ENCODE measurements at regions not wholly inside any gene's neighbourhood (a gene's known extent, or its start where the extent isn't known, plus 50 kb on each side); places are given as distances from the start of the nearest gene placed in this dataset.
A peak's percentile ranks its signal among the peaks of the same experiment; 100 is the strongest.

DNA sequence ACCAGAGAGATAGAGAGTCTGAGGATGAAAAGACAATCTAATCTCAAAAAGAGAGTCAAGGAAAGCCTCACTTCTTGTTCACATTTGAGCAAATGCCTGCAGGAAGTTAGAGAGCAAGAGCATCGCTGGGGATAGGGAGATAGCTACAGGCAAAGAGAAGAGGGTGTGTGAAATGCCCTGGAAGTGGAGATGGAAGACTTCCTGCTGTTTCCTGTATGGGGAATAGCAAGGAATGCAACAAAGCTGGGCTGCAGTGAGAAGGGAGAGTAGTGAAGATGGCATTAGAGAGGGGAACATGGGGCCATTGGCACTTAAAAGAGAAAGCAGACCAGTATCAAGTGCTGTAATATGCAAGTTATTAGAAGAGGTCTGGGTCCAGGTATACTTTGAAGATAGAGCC, 488.6 kb downstream of the METTL4 start:
- intact Hi-C loops (cut with micrococcal nuclease; ENCODE audit: unreplicated experiment) = loop anchor here (1.0 to 10.0 kb wide), 6 partner anchors 80 to 1218 kb away; no protein-coding TSS in a partner anchor
- no peak overlapping the region for H3K4me3 Mint-ChIP-seq (ENCODE audit: unreplicated experiment)
- no peaks in the 10 kb centered on the region for H3K9me3 Mint-ChIP-seq (ENCODE audit: unreplicated experiment)
- H3K27me3 ChIP-seq (replicated peaks; ENCODE audit: control insufficient read depth, insufficient read depth, low read length) = no peaks in the 10 kb centered on the region
- no peaks in the 10 kb centered on the region for H3K36me3 Mint-ChIP-seq (ENCODE audit: insufficient read depth, unreplicated experiment)
- no TSS peak for BruUV-seq (replicated peaks)
- POLR2A ChIA-PET = no interaction called here
- H3K9me3 ChIP-seq = no peaks in the 10 kb centered on the region
- H3K4me1 Mint-ChIP-seq (ENCODE audit: low read depth, unreplicated experiment) = peaks cover 9% of the 10 kb centered on the region
- H3K36me3 ChIP-seq (ENCODE audit: control insufficient read depth, insufficient read depth, low read length) = no peaks in the 10 kb centered on the region
- no peak overlapping the region for H3K4me3 ChIP-seq (ENCODE audit: low read depth, low read length)
- H3K27me3 Mint-ChIP-seq (ENCODE audit: insufficient read depth, unreplicated experiment) = no peaks in the 10 kb centered on the region
- no peak for DNase-seq
- TF ChIP-seq, protein P1, sequence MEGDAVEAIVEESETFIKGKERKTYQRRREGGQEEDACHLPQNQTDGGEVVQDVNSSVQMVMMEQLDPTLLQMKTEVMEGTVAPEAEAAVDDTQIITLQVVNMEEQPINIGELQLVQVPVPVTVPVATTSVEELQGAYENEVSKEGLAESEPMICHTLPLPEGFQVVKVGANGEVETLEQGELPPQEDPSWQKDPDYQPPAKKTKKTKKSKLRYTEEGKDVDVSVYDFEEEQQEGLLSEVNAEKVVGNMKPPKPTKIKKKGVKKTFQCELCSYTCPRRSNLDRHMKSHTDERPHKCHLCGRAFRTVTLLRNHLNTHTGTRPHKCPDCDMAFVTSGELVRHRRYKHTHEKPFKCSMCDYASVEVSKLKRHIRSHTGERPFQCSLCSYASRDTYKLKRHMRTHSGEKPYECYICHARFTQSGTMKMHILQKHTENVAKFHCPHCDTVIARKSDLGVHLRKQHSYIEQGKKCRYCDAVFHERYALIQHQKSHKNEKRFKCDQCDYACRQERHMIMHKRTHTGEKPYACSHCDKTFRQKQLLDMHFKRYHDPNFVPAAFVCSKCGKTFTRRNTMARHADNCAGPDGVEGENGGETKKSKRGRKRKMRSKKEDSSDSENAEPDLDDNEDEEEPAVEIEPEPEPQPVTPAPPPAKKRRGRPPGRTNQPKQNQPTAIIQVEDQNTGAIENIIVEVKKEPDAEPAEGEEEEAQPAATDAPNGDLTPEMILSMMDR (IDR thresholded peaks at IDR 0.05; ENCODE audit: insufficient read depth in 1 of 2, low read depth in 1 of 2, low read length in 1 of 2, severe bottlenecking in 1 of 2, unreplicated experiment in 1 of 2) = no peak
- no peak overlapping the region for H3K27ac Mint-ChIP-seq (ENCODE audit: unreplicated experiment)
- CTCF ChIA-PET = no interaction called here
- no peaks in the 10 kb centered on the region; the same call in 1 of the 2 replicates for H3K4me1 ChIP-seq

DNA sequence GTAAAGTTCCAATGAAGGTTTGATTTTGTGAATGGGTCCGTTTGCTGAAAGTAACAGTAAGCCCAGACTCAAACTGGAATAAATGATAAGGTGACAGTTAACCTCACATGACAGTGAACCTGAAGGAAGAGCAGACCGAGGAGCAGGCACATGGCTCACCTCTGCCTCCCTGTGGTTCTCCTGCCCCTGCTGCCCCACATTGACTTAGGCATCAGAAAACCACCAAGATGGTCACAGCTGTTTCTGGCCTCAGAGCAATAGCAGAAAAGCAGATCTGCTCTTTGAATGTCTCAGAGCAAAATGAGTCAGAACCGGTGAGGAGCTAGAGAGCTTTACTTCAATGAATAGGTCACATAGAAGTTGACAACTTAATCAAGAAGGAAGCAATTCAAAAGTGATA, 487.6 kb downstream of the METTL4 start:
- Mint-ChIP-seq H3K4me1 (ENCODE audit: low read depth, unreplicated experiment) (peaks cover 7% of the 10 kb centered on the region), H3K27ac (ENCODE audit: unreplicated experiment) (no peak overlapping the region), H3K9me3 (ENCODE audit: unreplicated experiment) (no peaks in the 10 kb centered on the region), H3K27me3 (ENCODE audit: insufficient read depth, unreplicated experiment) (no peaks in the 10 kb centered on the region), H3K4me3 (ENCODE audit: unreplicated experiment) (no peak overlapping the region), H3K36me3 (ENCODE audit: insufficient read depth, unreplicated experiment) (no peaks in the 10 kb centered on the region)
- H3K36me3 ChIP-seq (ENCODE audit: control insufficient read depth, insufficient read depth, low read length) = no peaks in the 10 kb centered on the region
- no peaks in the 10 kb centered on the region; the same call in 1 of the 2 replicates for H3K4me1 ChIP-seq
- no peak overlapping the region for H3K4me3 ChIP-seq (ENCODE audit: low read depth, low read length)
- intact Hi-C loops (cut with micrococcal nuclease; ENCODE audit: unreplicated experiment) = loop anchor here (1.0 to 10.0 kb wide), 6 partner anchors 81 to 1219 kb away; no protein-coding TSS in a partner anchor
- no TSS peak for BruUV-seq (replicated peaks)
- DNase-seq = peak in 1 of 2 experiments; percentile 39
- ChIA-PET POLR2A (no interaction called here), CTCF (no interaction called here)
- no peaks in the 10 kb centered on the region for H3K27me3 ChIP-seq (replicated peaks; ENCODE audit: control insufficient read depth, insufficient read depth, low read length)
- TF ChIP-seq, protein P1 (IDR thresholded peaks at IDR 0.05; ENCODE audit: insufficient read depth in 1 of 2, low read depth in 1 of 2, low read length in 1 of 2, severe bottlenecking in 1 of 2, unreplicated experiment in 1 of 2) = peak; percentile 64 to 69
- no peaks in the 10 kb centered on the region for H3K9me3 ChIP-seq

- Mint-ChIP-seq H3K4me1 (ENCODE audit: low read depth, unreplicated experiment) (no peaks in the 10 kb centered on the region), H3K27me3 (ENCODE audit: insufficient read depth, unreplicated experiment) (no peaks in the 10 kb centered on the region), H3K27ac (ENCODE audit: unreplicated experiment) (no peak overlapping the region), H3K4me3 (ENCODE audit: unreplicated experiment) (no peak overlapping the region), H3K36me3 (ENCODE audit: insufficient read depth, unreplicated experiment) (no peaks in the 10 kb centered on the region), H3K9me3 (ENCODE audit: unreplicated experiment) (no peaks in the 10 kb centered on the region)
- Histone ChIP-seq H3K4me1 (0 out of 2 replicates have a peak, but pooled peaks cover 1% of the 10 kb centered on the region), H3K36me3 (ENCODE audit: control insufficient read depth, insufficient read depth, low read length) (no peaks in the 10 kb centered on the region), H3K9me3 (no peaks in the 10 kb centered on the region), H3K27me3 (replicated peaks; ENCODE audit: control insufficient read depth, insufficient read depth, low read length) (no peaks in the 10 kb centered on the region), H3K4me3 (ENCODE audit: low read depth, low read length) (no peak overlapping the region)
- intact Hi-C loops (cut with micrococcal nuclease; ENCODE audit: unreplicated experiment) = loop anchor here (10.0 kb wide), 3 partner anchors 332 to 1222 kb away; no protein-coding TSS in a partner anchor
- TF ChIP-seq, protein P1 (IDR thresholded peaks at IDR 0.05; ENCODE audit: insufficient read depth in 1 of 2, low read depth in 1 of 2, low read length in 1 of 2, severe bottlenecking in 1 of 2, unreplicated experiment in 1 of 2) = no peak
- no peak for DNase-seq
- POLR2A ChIA-PET = no interaction called here
- CTCF ChIA-PET = no interaction called here
- no TSS peak for BruUV-seq (replicated peaks)
Measured at GRCh38 chr18:2086439-2086838, 484.9 kb downstream of the METTL4 start.

Measured in Caco-2 (cell line).